HL-60 (cell line): ENCODE measurements at regions not wholly inside any gene's neighbourhood (a gene's known extent, or its start where the extent isn't known, plus 50 kb on each side); places are given as distances from the start of the nearest gene placed in this dataset.

Experiments used
- GABPA ChIP-seq: IDR thresholded peaks from 2 replicates; pipeline ENCODE4 v1.6.1; 2012; ENCODE audit warnings: low read depth
- POLR2AphosphoS5 ChIP-seq: IDR thresholded peaks from 2 replicates; pipeline ENCODE4 v1.6.1; 2012; ENCODE audit warnings: low read depth
- TF ChIP-seq, protein P1 (sequence below): IDR thresholded peaks from one replicate; pipeline ENCODE4 v1.5.1; 2011; ENCODE audit warnings: low read length, control low read depth, inconsistent platforms; ENCODE audit not compliant: insufficient read depth
- TF ChIP-seq, protein P2 (sequence below): IDR thresholded peaks from 2 replicates; pipeline ENCODE4 v1.6.1; 2012; ENCODE audit warnings: low read depth; ENCODE audit not compliant: insufficient replicate concordance

DNA sequence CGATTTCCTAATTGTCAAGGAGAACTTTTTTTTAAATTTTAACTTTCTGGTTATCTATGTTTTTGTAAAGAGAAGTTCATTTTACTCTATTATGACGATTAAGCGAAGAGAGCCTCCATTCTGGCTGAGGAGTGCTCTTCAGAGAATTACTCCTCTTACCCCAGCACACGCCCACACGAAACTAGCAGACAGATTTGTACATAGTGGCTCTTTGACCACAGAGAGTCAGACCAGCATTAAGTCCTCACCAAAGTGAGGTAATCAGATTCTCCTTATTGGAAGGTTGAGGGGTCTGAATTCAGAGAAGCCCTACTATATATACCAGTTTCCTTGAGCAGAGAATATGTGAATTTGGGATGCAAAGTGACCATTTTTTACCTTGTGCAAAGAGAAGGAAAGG lies 204.8 kb upstream of the TSC22D2 start:
- TF ChIP-seq, protein P1, sequence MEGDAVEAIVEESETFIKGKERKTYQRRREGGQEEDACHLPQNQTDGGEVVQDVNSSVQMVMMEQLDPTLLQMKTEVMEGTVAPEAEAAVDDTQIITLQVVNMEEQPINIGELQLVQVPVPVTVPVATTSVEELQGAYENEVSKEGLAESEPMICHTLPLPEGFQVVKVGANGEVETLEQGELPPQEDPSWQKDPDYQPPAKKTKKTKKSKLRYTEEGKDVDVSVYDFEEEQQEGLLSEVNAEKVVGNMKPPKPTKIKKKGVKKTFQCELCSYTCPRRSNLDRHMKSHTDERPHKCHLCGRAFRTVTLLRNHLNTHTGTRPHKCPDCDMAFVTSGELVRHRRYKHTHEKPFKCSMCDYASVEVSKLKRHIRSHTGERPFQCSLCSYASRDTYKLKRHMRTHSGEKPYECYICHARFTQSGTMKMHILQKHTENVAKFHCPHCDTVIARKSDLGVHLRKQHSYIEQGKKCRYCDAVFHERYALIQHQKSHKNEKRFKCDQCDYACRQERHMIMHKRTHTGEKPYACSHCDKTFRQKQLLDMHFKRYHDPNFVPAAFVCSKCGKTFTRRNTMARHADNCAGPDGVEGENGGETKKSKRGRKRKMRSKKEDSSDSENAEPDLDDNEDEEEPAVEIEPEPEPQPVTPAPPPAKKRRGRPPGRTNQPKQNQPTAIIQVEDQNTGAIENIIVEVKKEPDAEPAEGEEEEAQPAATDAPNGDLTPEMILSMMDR, result no peak
- no peak for TF ChIP-seq GABPA
- TF ChIP-seq POLR2AphosphoS5, result no peak
- TF ChIP-seq, protein P2, sequence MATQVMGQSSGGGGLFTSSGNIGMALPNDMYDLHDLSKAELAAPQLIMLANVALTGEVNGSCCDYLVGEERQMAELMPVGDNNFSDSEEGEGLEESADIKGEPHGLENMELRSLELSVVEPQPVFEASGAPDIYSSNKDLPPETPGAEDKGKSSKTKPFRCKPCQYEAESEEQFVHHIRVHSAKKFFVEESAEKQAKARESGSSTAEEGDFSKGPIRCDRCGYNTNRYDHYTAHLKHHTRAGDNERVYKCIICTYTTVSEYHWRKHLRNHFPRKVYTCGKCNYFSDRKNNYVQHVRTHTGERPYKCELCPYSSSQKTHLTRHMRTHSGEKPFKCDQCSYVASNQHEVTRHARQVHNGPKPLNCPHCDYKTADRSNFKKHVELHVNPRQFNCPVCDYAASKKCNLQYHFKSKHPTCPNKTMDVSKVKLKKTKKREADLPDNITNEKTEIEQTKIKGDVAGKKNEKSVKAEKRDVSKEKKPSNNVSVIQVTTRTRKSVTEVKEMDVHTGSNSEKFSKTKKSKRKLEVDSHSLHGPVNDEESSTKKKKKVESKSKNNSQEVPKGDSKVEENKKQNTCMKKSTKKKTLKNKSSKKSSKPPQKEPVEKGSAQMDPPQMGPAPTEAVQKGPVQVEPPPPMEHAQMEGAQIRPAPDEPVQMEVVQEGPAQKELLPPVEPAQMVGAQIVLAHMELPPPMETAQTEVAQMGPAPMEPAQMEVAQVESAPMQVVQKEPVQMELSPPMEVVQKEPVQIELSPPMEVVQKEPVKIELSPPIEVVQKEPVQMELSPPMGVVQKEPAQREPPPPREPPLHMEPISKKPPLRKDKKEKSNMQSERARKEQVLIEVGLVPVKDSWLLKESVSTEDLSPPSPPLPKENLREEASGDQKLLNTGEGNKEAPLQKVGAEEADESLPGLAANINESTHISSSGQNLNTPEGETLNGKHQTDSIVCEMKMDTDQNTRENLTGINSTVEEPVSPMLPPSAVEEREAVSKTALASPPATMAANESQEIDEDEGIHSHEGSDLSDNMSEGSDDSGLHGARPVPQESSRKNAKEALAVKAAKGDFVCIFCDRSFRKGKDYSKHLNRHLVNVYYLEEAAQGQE, result no peak
